Stomach (tissue), 4 donors: ENCODE measurements at regions not wholly inside any gene's neighbourhood (a gene's known extent, or its start where the extent isn't known, plus 50 kb on each side); places are given as distances from the start of the nearest gene placed in this dataset.

Experiments
- CTCF ChIP-seq, 7 experiments: fragments of 450-650 bp in 4 of 7; fragments of 200-600 bp in 3 of 7; sonication (generic) in 3 of 7; IDR thresholded peaks; one replicate each; pipeline ENCODE4 v1.5.1; 2016 to 2019; ENCODE audit warnings: antibody characterized with exemption in 7 of 7, control low read depth in 2 of 7, mild to moderate bottlenecking in 1 of 7
- EP300 ChIP-seq: sonication (generic); formaldehyde crosslinking; IDR thresholded peaks from one replicate; pipeline ENCODE4 v1.6.1; 2017; ENCODE audit warnings: antibody characterized with exemption
- POLR2A ChIP-seq, 4 donors: fragments of 450-650 bp; IDR thresholded peaks; one replicate each; pipeline ENCODE4 v1.6.1; 2016; ENCODE audit warnings: antibody characterized with exemption in 4 of 4, control low read depth in 2 of 4, mild to moderate bottlenecking in 1 of 4, moderate library complexity in 1 of 4
- POLR2AphosphoS5 ChIP-seq, 3 donors: sonication (generic); formaldehyde crosslinking; IDR thresholded peaks; one replicate each; pipeline ENCODE4 v1.6.1; 2016; ENCODE audit warnings: antibody characterized with exemption in 3 of 3

- no peak for TF ChIP-seq CTCF (IDR thresholded peaks at IDR 0.05)
- no peak for TF ChIP-seq POLR2AphosphoS5 (IDR thresholded peaks at IDR 0.05)
- no peak for TF ChIP-seq POLR2A (IDR thresholded peaks at IDR 0.05)
- TF ChIP-seq EP300 = no peak
Measured at GRCh38 chr4:177895136-177895535, 452.9 kb upstream of the AGA start.
